ENCODE measurements at regions not wholly inside any gene's neighbourhood (a gene's known extent, or its start where the extent isn't known, plus 50 kb on each side); places are given as distances from the start of the nearest gene placed in this dataset.

- TF ChIP-seq, protein P1, sequence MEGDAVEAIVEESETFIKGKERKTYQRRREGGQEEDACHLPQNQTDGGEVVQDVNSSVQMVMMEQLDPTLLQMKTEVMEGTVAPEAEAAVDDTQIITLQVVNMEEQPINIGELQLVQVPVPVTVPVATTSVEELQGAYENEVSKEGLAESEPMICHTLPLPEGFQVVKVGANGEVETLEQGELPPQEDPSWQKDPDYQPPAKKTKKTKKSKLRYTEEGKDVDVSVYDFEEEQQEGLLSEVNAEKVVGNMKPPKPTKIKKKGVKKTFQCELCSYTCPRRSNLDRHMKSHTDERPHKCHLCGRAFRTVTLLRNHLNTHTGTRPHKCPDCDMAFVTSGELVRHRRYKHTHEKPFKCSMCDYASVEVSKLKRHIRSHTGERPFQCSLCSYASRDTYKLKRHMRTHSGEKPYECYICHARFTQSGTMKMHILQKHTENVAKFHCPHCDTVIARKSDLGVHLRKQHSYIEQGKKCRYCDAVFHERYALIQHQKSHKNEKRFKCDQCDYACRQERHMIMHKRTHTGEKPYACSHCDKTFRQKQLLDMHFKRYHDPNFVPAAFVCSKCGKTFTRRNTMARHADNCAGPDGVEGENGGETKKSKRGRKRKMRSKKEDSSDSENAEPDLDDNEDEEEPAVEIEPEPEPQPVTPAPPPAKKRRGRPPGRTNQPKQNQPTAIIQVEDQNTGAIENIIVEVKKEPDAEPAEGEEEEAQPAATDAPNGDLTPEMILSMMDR (IDR thresholded peaks at IDR 0.05), result no peak
- no peak for TF ChIP-seq POLR2A (IDR thresholded peaks at IDR 0.05)
- no peak for TF ChIP-seq POLR2AphosphoS5 (IDR thresholded peaks at IDR 0.05)
- TF ChIP-seq EP300 (IDR thresholded peaks at IDR 0.05), result no peak
Measured at GRCh38 chr2:181776336-181776735, 96.0 kb upstream of the NEUROD1 start.

All from suprapubic skin (tissue), 4 donors.